ENCODE measurements at regions not wholly inside any gene's neighbourhood (a gene's known extent, or its start where the extent isn't known, plus 50 kb on each side); places are given as distances from the start of the nearest gene placed in this dataset.

DNA sequence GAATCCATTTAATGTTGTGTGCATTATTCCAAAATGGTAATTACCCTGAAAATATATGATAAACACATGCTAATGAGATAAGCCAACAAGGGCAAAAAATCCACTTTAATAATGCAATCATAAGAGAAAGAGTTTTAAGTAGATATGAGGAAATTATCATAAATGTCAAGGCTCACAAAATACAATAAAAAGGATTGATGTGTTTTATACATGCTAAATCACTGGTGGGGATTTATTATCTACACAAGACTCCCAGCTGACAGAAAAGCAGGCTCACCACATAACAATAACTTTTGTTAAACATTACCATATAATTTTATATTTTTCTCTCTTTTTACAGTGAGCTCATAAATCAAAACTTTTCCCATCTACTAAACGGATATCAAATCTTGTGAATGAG lies 306.2 kb upstream of the GRAMD2B start:
- WGBS = 80% methylated on average over 1 of the region's 1 CpG
- Histone ChIP-seq H3K27ac (replicated peaks in 1 of 4) (no peak overlapping the region), H3K4me3 (no peak overlapping the region), H3K4me1 (no peaks in the 10 kb centered on the region), H3K27me3 (no peaks in the 10 kb centered on the region), H3K36me3 (no peaks in the 10 kb centered on the region), H3K9me3 (peaks cover 0 to 8% (median 4%) of the 10 kb centered on the region in 4 donors)
- intact Hi-C loops (cut with DNase I) = no loop called here
- TF ChIP-seq POLR2A (IDR thresholded peaks at IDR 0.05; ENCODE audit: low read depth) (no peak), POLR2AphosphoS5 (IDR thresholded peaks at IDR 0.05) (no peak), EP300 (IDR thresholded peaks at IDR 0.05) (no peak)
- TF ChIP-seq, protein P1, sequence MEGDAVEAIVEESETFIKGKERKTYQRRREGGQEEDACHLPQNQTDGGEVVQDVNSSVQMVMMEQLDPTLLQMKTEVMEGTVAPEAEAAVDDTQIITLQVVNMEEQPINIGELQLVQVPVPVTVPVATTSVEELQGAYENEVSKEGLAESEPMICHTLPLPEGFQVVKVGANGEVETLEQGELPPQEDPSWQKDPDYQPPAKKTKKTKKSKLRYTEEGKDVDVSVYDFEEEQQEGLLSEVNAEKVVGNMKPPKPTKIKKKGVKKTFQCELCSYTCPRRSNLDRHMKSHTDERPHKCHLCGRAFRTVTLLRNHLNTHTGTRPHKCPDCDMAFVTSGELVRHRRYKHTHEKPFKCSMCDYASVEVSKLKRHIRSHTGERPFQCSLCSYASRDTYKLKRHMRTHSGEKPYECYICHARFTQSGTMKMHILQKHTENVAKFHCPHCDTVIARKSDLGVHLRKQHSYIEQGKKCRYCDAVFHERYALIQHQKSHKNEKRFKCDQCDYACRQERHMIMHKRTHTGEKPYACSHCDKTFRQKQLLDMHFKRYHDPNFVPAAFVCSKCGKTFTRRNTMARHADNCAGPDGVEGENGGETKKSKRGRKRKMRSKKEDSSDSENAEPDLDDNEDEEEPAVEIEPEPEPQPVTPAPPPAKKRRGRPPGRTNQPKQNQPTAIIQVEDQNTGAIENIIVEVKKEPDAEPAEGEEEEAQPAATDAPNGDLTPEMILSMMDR (IDR thresholded peaks at IDR 0.05) = no peak
- no peak for DNase-seq (ENCODE audit: extremely low spot score)

DNA sequence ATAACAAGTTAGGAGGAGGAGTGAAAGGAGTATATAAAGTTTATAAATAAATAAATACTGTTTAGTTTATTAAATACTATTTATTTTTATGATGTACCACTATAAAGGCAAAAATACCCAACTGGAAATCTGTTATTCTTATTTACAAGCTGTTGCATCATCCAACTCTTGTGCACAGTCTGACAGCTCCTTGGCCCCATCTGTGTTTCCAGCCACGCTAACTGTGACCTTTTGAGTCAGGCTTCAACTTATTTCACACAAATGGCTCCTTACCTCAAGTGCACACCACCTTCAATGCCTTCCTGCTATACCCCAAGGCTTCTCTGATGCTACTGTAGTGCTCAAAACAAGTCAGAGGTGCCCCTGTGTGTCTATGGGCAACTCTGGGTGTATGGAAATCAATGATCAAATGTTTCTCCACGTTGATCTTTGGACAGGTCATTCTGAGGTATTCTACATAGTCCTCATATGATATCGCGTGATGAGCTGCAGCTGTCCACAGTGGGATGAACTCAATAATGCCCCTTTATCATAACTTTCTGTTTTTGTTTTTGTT lies 303.2 kb upstream of the GRAMD2B start:
- intact Hi-C loops (cut with DNase I) = no loop called here
- Histone ChIP-seq H3K27ac (replicated peaks in 1 of 4) (no peak overlapping the region), H3K9me3 (no peaks in the 10 kb centered on the region), H3K4me1 (no peaks in the 10 kb centered on the region), H3K36me3 (no peaks in the 10 kb centered on the region), H3K27me3 (no peaks in the 10 kb centered on the region), H3K4me3 (no peak overlapping the region)
- WGBS = 92% methylated on average over 4 of the region's 4 CpGs
- TF ChIP-seq, protein P1 (IDR thresholded peaks at IDR 0.05) = no peak
- no peak for TF ChIP-seq EP300 (IDR thresholded peaks at IDR 0.05)
- no peak for TF ChIP-seq POLR2A (IDR thresholded peaks at IDR 0.05; ENCODE audit: low read depth)
- TF ChIP-seq POLR2AphosphoS5 (IDR thresholded peaks at IDR 0.05) = no peak
- no peak for DNase-seq (ENCODE audit: extremely low spot score)

DNA sequence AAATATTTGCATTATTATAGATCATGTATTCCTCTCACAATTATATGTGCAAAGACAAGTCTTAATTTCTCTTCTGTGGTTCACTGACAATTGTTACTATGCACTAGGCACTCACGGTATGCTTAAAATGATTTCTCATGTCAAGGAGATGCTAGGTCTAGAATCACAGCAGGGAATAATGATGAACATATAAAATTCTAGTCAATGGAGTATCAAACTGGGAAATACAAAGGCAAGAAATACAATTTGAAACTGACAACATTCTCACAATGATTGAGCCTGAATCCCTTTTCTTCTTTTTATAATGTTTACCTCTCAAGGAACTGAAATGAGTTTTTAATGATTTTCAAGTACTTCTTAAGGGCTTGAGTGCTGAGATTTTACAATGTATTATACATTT lies 302.3 kb upstream of the GRAMD2B start:
- Histone ChIP-seq H3K9me3 (no peaks in the 10 kb centered on the region), H3K27ac (replicated peaks in 1 of 4) (no peak overlapping the region), H3K36me3 (no peaks in the 10 kb centered on the region), H3K27me3 (no peaks in the 10 kb centered on the region), H3K4me1 (no peaks in the 10 kb centered on the region), H3K4me3 (no peak overlapping the region)
- no peak for DNase-seq (ENCODE audit: extremely low spot score)
- intact Hi-C loops (cut with DNase I) = no loop called here
- TF ChIP-seq EP300 (IDR thresholded peaks at IDR 0.05) (no peak), POLR2AphosphoS5 (IDR thresholded peaks at IDR 0.05) (no peak), POLR2A (IDR thresholded peaks at IDR 0.05; ENCODE audit: low read depth) (no peak)
- TF ChIP-seq, protein P1 (IDR thresholded peaks at IDR 0.05) = no peak
- WGBS = 83% methylated on average over 1 of the region's 1 CpG

DNA sequence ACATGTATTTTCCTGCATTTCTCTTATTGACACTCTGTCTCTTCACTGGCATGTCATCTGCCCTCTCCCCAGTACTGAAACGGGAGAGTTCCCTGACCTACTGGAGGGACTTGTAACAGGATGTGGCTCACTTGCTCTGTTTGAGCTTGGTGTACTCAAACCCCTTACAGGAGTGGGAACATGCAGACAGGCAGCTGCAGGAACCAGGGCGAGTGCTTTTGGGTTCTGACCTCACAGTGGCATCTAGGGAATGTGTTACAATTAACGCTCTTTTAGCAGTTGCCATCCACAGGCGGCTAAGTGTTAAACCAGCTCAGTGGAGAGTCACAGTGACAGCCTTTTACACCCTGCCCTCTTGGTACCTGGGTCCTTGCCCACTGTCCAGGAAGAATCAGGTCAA lies 300.3 kb upstream of the GRAMD2B start:
- no peak overlapping the region for H3K4me3 ChIP-seq
- TF ChIP-seq POLR2A (IDR thresholded peaks at IDR 0.05; ENCODE audit: low read depth) = no peak
- TF ChIP-seq, protein P1 (IDR thresholded peaks at IDR 0.05) = no peak
- TF ChIP-seq EP300 (IDR thresholded peaks at IDR 0.05) = no peak
- WGBS = 78% methylated on average over 4 of the region's 4 CpGs
- H3K27me3 ChIP-seq = no peaks in the 10 kb centered on the region
- no peak overlapping the region for H3K27ac ChIP-seq (replicated peaks in 1 of 4)
- no peaks in the 10 kb centered on the region for H3K36me3 ChIP-seq
- H3K4me1 ChIP-seq = no peaks in the 10 kb centered on the region
- no peak for DNase-seq (ENCODE audit: extremely low spot score)
- no peaks in the 10 kb centered on the region for H3K9me3 ChIP-seq
- intact Hi-C loops (cut with DNase I) = no loop called here

DNA sequence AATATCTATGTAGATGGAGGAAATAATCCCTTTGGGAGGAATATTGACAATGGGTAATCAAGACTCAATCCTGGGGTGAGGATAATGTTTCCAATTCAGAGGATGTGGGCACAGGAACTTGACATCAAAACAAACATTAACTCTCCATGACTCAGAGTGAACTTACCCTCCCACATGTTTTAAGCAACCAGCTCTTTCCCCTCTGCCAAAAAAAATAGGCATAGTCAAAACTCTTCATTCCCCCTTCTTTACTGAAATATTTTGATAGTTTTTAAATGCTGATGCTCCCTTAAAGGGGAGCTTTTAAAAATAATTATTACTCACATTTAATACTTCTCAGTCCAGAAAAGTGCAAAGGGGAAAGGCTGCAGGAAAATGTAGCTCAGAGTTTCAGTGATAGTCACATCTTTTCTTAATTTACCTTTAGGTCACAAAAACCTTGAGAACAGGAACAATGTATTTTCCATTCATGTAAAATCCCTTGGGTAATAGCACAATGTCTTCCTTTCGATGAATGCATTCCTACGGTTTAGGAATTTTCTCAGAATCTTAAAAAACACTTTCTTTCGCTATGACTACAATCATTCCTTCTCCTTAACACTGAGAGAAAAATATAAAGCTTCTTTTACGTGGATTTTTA lies 298.4 kb upstream of the GRAMD2B start:
- no peaks in the 10 kb centered on the region for H3K36me3 ChIP-seq

More for the DNA sequence above, 298.4 kb upstream of the GRAMD2B start:
- Histone ChIP-seq H3K27ac (replicated peaks in 1 of 4) (no peak overlapping the region), H3K4me1 (no peaks in the 10 kb centered on the region), H3K9me3 (no peaks in the 10 kb centered on the region), H3K4me3 (no peak overlapping the region), H3K27me3 (no peaks in the 10 kb centered on the region)
- DNase-seq (ENCODE audit: extremely low spot score) = no peak
- TF ChIP-seq, protein P1 (IDR thresholded peaks at IDR 0.05) = no peak
- TF ChIP-seq POLR2A (IDR thresholded peaks at IDR 0.05; ENCODE audit: low read depth) = no peak
- TF ChIP-seq EP300 (IDR thresholded peaks at IDR 0.05) = no peak
- TF ChIP-seq POLR2AphosphoS5 (IDR thresholded peaks at IDR 0.05) = no peak
- intact Hi-C loops (cut with DNase I) = no loop called here
- WGBS = 70% methylated on average over 4 of the region's 4 CpGs

Data from esophagus muscularis mucosa (tissue), 4 donors.